ENCODE measurements at regions not wholly inside any gene's neighbourhood (a gene's known extent, or its start where the extent isn't known, plus 50 kb on each side); places are given as distances from the start of the nearest gene placed in this dataset.
A peak's percentile ranks its signal among the peaks of the same experiment; 100 is the strongest.
"Not testable (repeated sequence)": the region's sequence is repeated elsewhere in the genome, so short reads cannot be mapped to it uniquely, and the experiment has no call there.

GRCh38 chr22:48835857-48836672 lies 991.6 kb downstream of the BRD1 start:
- DNase-seq (ENCODE audit: low read depth) = no peak

DNA sequence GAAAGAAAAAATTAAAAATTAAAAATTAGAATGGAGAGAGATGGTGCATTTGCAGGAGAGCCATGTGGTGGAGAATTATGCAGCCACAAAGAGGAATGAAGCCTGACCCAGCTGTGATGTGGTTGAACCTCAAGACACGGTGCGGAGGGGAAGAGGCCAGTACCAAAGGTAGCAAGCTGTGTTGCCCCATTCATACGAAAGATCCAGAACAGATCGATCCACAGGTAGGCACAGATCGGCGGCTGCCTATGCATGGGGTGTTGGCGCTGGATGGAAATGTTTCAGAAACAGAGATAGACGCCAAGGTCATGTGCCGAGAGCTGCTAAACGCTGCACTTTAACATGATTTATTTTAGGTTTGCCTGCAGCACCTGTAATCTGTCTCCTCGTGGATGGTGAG lies 992.3 kb downstream of the BRD1 start:
- no peak for DNase-seq (ENCODE audit: low read depth)

- DNase-seq (ENCODE audit: low read depth) = no peak
Measured at GRCh38 chr22:48834404-48834803, 993.3 kb downstream of the BRD1 start.

DNA sequence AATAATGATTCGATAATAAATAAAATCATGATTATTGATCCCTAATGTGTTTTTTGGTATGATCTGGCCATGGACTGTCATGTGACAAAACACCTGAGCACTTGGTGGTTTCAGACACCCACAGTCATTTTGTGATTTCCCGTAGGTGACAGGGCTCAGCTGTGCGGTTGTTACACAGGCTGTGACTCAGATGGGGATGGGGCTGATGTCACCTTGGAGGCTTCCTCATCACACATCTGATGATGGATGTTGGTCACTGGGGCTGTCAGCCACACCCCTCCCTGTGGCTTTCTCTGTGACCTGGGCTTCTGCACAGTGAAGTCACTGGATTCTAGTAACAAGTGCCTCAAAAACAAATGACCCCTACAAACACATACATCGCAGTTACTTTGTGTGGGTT lies 995.1 kb downstream of the BRD1 start:
- DNase-seq (ENCODE audit: low read depth) = no peak

DNA sequence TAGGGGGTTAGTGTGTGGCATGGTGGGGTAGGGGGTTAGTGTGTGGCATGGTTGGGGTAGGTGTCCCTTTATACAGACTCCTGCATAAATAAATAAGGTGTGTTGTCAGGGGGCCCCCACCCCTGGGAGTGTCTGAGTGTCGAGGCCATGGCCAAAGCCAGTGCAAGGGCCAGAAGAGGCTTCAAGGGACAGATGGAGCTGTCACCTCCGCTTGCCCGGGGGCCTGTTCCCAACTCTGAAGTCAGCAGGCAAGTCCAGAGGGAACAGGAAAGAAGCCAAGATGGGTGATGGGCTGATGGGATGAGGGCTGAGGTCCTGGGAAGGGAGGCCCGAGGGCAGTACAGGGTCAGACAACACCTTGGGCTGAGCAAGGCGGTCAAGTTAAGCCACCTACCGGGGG lies 997.8 kb downstream of the BRD1 start:
- no peak for DNase-seq (ENCODE audit: low read depth)

GRCh38 chr22:48828688-48829087 lies 999.0 kb downstream of the BRD1 start:
- no peak for DNase-seq (ENCODE audit: low read depth)

DNA sequence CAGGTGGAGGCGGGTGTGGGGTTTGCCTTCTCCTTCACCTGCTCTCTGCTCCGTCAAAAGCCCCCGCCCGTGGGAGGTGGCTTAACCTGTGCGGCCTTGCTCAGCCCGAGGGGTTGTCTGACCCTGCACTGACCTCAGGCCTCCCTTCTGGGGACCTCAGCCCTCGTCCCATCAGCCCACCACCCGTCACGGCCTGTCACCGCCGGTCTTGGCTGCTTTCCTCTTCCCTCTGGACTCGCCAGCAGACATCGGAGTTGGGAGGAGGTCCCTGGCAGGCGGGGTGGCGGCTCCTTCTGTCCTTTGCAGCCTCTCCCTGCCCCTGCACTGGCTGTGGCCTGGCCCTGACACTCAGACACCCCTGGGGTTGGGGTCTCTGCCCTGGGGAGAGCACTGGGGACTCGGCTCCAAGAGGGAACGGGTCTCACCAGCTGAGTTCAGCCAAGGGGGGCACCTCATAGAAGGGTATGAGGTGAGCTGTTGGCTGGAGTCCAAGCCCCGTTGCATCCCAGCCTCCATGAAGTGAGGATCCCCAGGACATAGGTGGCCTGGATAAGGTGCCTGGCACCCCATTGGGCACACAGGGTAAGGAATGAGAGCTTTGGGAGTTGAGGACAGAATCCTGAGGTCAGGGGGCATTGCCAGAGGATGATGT lies 999.6 kb downstream of the BRD1 start:
- no peak for DNase-seq (ENCODE audit: low read depth)

GRCh38 chr22:48827268-48827846 lies 1000.3 kb downstream of the BRD1 start:
- peak; percentile 5 for DNase-seq (ENCODE audit: low read depth)

DNA sequence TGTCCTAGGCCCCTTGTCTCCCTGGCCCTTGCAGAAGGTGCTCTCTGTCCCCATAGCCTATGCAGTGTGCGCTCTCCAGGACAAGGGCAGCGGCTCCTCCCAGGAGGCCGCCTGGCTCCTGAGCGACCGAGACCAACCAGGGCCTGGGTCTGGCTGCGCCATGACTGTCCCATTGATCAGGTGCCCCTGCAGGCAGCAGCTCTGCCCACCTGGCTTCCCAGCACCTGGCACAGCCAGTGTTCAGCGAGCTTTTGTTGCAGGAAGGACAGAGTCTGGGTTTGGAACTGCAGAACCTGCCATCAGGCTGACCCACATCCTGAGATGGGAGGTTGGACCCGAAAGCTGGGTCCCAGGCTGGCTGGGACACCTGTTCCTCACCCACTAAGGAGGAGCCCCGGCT lies 1001.1 kb downstream of the BRD1 start:
- DNase-seq (ENCODE audit: low read depth) = no peak

DNA sequence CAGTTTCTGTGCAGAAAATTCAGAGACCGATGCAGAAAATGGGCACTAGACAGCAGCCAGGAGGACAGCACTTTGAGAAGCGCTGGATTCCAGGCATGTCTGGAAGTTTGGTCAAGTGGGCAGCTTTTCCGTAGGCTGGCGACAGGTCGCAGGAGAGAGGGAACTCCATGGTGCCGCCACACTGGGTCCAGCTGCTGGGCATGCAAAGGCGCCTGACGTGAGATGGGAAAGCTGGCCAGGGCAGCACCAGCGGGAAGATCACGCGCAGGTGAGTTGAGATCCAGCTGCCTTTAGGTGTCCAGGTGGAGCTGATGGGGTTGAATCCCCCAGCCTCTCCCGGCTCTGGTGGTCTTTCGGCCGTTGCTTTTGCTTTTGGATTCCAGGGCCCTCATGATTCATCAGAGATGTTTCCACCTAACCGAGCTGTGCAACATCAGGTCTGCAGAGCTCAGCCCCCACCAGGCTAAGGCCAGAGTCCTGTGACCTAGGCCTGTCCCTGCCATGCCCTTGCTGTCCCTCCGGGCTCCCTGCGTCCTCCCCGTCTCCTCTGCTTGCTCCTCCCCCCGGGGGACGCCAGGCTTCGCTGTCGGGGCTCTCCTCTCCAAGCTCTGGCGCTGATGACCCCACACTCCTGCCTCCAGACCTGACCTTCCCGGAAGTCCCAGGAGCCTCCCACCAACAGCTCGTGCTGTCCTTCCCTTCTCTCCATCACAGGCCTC lies 1001.7 kb downstream of the BRD1 start:
- no peak for DNase-seq (ENCODE audit: low read depth)

DNA sequence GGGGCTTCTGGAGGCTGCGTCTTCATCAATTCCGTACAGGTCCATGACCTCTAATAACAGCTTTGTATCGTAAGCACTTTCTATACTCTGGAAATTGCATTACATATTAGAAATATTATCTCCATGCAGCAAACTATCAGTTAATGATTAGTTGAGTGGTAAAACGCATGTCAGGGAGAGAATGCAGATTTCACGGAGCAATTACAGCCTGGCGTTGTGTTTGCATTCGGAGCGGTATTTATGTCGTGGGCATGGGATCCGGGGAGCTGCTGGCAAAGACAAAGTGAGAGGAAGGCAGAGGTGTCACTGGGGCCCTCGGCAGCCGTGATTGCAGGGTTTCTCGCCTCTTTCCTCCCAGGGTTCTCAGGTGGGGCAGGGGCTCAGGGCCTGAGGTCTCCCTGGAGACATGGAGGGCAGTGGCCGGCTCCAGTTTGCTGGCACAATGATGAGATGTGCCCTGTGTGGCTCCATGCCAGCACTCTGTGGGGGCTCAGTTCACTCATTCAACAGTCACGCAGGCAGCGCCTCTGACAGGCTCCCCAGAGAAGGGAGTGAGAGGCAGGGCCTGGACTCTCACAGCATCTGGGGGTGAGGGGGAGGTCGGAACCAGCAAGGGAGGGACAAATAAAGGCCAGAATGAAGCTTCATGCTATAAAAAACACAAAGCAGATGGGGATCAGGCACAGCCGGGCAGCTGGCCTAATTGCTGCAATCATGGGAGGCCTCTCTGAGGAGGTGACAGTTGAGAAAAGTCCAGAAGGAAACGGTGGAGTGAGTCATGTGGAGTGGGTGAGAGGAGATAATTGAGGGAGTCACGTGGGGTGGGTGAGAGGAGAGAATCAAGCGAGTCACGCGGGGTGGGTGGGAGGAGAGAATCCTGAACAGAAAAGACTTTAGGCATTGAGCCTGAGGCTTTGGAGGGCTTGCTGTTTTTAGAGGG lies 1002.7 kb downstream of the BRD1 start:
- no peak for DNase-seq (ENCODE audit: low read depth)

GRCh38 chr22:48823941-48824340 lies 1003.7 kb downstream of the BRD1 start:
- DNase-seq (ENCODE audit: low read depth) = no peak

GRCh38 chr22:48822278-48823233 lies 1005.1 kb downstream of the BRD1 start:
- DNase-seq (ENCODE audit: low read depth) = no peak

DNA sequence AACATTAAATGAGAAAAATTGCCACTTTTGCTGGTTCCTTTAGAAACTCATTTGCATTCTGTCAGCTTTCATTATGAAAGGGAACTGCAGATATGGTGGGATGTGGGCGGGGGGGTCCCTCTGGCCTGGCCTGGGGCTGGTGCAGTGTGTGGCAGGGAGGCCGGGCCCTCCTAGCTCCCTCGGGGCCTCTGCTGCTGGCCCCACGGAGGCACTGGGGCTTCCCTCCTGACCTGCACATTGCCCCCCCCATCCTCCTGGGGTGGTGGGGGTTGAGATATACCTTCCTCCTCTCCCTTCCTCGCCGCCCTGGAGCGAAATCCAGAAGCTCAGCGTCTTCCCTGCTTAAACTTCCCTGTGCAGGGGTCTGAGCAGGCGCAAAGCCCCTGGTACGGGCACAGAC lies 1005.9 kb downstream of the BRD1 start:
- no peak for DNase-seq (ENCODE audit: low read depth)

DNA sequence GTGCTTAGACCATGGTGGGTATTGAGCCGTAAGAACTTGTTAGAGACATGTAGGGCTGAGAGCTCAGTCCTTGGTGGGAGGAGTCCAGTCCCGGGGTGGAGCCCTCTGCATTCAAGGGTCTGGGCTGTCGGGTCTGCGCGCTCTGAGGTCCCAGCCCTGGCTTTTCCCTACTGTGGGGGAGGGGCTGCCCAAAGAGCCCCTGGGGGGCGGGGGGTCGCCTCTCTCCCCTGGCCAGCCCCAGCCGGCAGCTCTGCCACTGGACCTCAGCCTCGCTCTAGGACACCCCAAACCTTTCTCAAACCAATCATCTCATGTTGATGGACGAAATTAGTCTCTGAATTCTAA lies 1006.4 kb downstream of the BRD1 start:
- no peak for DNase-seq (ENCODE audit: low read depth)

GRCh38 chr22:48820481-48821345 lies 1007.0 kb downstream of the BRD1 start:
- DNase-seq (ENCODE audit: low read depth) = no peak

DNA sequence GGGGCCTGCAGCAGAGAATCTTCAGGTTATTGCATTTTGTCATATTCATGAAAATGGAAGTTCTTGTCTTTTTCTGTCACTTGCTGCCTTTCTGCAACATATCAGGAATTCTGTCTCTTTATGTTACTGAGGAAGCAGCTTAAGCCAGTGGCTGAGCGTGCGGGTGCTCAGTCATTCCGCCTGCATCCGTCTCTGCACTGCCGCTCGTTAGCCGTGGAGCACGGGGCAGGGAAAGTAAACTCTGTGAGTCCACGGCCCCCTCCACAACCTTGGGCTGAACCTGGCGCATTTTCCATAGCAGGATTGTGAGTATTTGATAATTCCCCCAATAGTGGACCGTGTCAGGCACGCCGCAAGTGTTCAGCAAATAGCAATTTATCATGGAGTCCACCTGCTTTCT lies 1007.7 kb downstream of the BRD1 start:
- no peak for DNase-seq (ENCODE audit: low read depth)

GRCh38 chr22:48819232-48819631 lies 1008.4 kb downstream of the BRD1 start:
- DNase-seq (ENCODE audit: low read depth) = no peak

- DNase-seq (ENCODE audit: low read depth) = not testable (repeated sequence)
Measured at GRCh38 chr22:48817491-48817890, 1010.2 kb downstream of the BRD1 start.

DNA sequence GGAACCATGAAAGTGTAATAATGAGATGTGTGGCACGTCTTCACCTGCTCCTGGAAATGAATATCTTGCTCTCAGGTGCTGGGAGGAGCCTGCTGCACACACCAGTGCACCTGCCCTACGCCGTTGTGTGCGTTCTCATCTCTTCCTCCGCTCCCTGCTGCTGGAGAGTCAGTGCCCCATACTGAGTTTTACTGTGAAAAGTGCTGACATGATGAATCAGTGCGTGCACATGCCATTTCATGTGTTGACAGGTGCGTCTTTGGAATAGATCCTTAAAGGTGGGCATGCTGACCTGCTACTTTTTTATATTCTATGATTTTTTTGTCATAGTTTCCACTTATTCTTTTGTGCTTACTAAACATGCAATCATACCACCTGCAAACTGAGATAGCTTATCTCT lies 1015.8 kb downstream of the BRD1 start:
- no peak for DNase-seq (ENCODE audit: low read depth)

Measured in non-pigmented ciliary epithelial cell (primary cell).